ENCODE measurements at regions not wholly inside any gene's neighbourhood (a gene's known extent, or its start where the extent isn't known, plus 50 kb on each side); places are given as distances from the start of the nearest gene placed in this dataset.

GRCh38 chr12:127263621-127264020, 1003.3 kb upstream of the TMEM132C start:
- TF ChIP-seq CTCF (IDR thresholded peaks at IDR 0.05 in 4 of 5, conservative IDR thresholded peaks at IDR 0.05 in 1 of 5) = no peak
- no peak for TF ChIP-seq POLR2A (IDR thresholded peaks at IDR 0.05)

Data from gastrocnemius medialis (tissue), 4 donors.